DND-41 (cell line): ENCODE measurements at regions not wholly inside any gene's neighbourhood (a gene's known extent, or its start where the extent isn't known, plus 50 kb on each side); places are given as distances from the start of the nearest gene placed in this dataset.

Source experiments
- ATAC-seq: fragments of 200-7000 bp; cut with Tn5 transposase; 3 replicates; pipeline ENCODE4 v1.9.1; 2021; ENCODE audit warnings: low read depth; ENCODE audit not compliant: insufficient read depth
- DNase-seq: peaks from one replicate; pipeline ENCODE4 v3.0.0-alpha.2; 2020
- H2AFZ ChIP-seq: 2 replicates; pipeline ENCODE4 v1.6.0; 2012; ENCODE audit warnings: low read depth, low read length
- H3K27ac ChIP-seq: 2 replicates; pipeline ENCODE4 v1.5.1; 2012; ENCODE audit warnings: low read length, inconsistent platforms
- H3K27me3 ChIP-seq: fragments of 200-600 bp; sonication (generic); 2 replicates; pipeline ENCODE4 v1.6.0; 2012; ENCODE audit warnings: low read length, mild to moderate bottlenecking, inconsistent platforms; ENCODE audit not compliant: insufficient read depth, poor library complexity
- H3K36me3 ChIP-seq: 2 replicates; pipeline ENCODE4 v1.5.1; 2012; ENCODE audit warnings: low read length, inconsistent platforms; ENCODE audit not compliant: insufficient read depth
- H3K4me1 ChIP-seq: 2 replicates; pipeline ENCODE4 v1.5.1; 2012; ENCODE audit warnings: mild to moderate bottlenecking, low read length; ENCODE audit not compliant: insufficient read depth
- H3K4me2 ChIP-seq: 2 replicates; pipeline ENCODE4 v1.6.0; 2012; ENCODE audit warnings: mild to moderate bottlenecking, moderate library complexity, low read length, inconsistent platforms; ENCODE audit not compliant: insufficient read depth
- H3K4me3 ChIP-seq, 2 experiments: fragments of 200-600 bp in 1 of 2; shearing (Covaris generic) in 1 of 2; 2 replicates each; pipeline ENCODE4 v1.5.1; 2012 to 2016; ENCODE audit warnings: inconsistent platforms in 2 of 2, low read length in 2 of 2, mild to moderate bottlenecking in 2 of 2, low read depth in 1 of 2, moderate library complexity in 1 of 2
- H3K79me2 ChIP-seq: 2 replicates; pipeline ENCODE4 v1.6.0; 2012; ENCODE audit warnings: low read length, inconsistent platforms; ENCODE audit not compliant: insufficient read depth
- H3K9ac ChIP-seq: 2 replicates; pipeline ENCODE4 v1.6.0; 2012; ENCODE audit warnings: low read depth, mild to moderate bottlenecking, inconsistent platforms, low read length, moderate library complexity
- H3K9me3 ChIP-seq: 2 replicates; pipeline ENCODE4 v1.5.1; 2012; ENCODE audit warnings: low read length, moderate library complexity, mild to moderate bottlenecking, inconsistent platforms; ENCODE audit not compliant: insufficient read depth, severe bottlenecking
- H4K20me1 ChIP-seq: 2 replicates; pipeline ENCODE4 v1.6.0; 2012; ENCODE audit warnings: low read length; ENCODE audit not compliant: insufficient read depth
- EZH2 ChIP-seq: IDR thresholded peaks from 3 replicates; pipeline ENCODE4 v1.6.1; 2012; ENCODE audit warnings: borderline replicate concordance, low read depth, mild to moderate bottlenecking, moderate library complexity, low read length, inconsistent platforms; ENCODE audit not compliant: severe bottlenecking
- TF ChIP-seq, protein P1 (sequence below): IDR thresholded peaks from 2 replicates; pipeline ENCODE4 v1.5.1; 2012; ENCODE audit warnings: borderline replicate concordance, low read length, moderate library complexity, mild to moderate bottlenecking; ENCODE audit not compliant: poor library complexity, severe bottlenecking; ENCODE audit errors: extremely low read depth

GRCh38 chr3:163655021-163655420, 1423.3 kb downstream of the SI start:
- Histone ChIP-seq H3K27ac (no peak overlapping the region), H3K4me3 (no peak overlapping the region), H2AFZ (no peak overlapping the region), H3K36me3 (no peaks in the 10 kb centered on the region), H3K9ac (no peak overlapping the region), H3K4me1 (no peaks in the 10 kb centered on the region), H4K20me1 (no peaks in the 10 kb centered on the region), H3K9me3 (peaks cover 2% of the 10 kb centered on the region), H3K79me2 (no peaks in the 10 kb centered on the region), H3K4me2 (no peak overlapping the region), H3K27me3 (no peaks in the 10 kb centered on the region)
- DNase-seq (no peak), ATAC-seq (no peak)
- no peak for TF ChIP-seq EZH2
- TF ChIP-seq, protein P1, sequence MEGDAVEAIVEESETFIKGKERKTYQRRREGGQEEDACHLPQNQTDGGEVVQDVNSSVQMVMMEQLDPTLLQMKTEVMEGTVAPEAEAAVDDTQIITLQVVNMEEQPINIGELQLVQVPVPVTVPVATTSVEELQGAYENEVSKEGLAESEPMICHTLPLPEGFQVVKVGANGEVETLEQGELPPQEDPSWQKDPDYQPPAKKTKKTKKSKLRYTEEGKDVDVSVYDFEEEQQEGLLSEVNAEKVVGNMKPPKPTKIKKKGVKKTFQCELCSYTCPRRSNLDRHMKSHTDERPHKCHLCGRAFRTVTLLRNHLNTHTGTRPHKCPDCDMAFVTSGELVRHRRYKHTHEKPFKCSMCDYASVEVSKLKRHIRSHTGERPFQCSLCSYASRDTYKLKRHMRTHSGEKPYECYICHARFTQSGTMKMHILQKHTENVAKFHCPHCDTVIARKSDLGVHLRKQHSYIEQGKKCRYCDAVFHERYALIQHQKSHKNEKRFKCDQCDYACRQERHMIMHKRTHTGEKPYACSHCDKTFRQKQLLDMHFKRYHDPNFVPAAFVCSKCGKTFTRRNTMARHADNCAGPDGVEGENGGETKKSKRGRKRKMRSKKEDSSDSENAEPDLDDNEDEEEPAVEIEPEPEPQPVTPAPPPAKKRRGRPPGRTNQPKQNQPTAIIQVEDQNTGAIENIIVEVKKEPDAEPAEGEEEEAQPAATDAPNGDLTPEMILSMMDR, result no peak

GRCh38 chr3:163644172-163644571, 1434.1 kb downstream of the SI start:
- Histone ChIP-seq H2AFZ (no peak overlapping the region), H3K4me2 (no peak overlapping the region), H3K9ac (no peak overlapping the region), H3K27ac (no peak overlapping the region), H3K4me3 (no peak overlapping the region), H3K27me3 (no peaks in the 10 kb centered on the region), H3K36me3 (no peaks in the 10 kb centered on the region), H3K4me1 (no peaks in the 10 kb centered on the region), H3K9me3 (no peaks in the 10 kb centered on the region), H4K20me1 (no peaks in the 10 kb centered on the region), H3K79me2 (no peaks in the 10 kb centered on the region)
- no peak for DNase-seq
- ATAC-seq, result no peak
- TF ChIP-seq, protein P1, result no peak

DNA sequence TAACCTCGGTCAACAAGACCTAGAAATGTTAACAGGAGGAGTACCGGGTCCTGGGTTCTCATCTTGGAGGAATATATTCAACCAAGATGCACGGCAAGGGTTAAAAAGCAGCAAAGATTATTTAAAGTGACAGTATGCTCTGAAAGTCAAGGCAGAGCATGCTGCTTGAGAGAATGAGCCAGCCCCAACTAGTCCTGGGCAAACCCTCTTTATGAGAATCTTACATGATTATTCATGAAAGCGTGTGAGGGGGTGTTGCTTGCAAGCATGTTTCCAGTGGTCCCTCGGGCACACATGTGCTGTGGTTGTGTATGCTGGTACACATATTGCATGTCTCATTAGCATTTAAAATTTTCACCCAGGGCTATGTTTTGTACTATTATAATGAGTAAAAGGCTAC, 1445.6 kb downstream of the SI start:
- Histone ChIP-seq H3K4me3 (no peak overlapping the region), H3K4me2 (no peak overlapping the region), H4K20me1 (no peaks in the 10 kb centered on the region), H3K27ac (no peak overlapping the region), H3K9ac (no peak overlapping the region), H3K79me2 (no peaks in the 10 kb centered on the region), H3K27me3 (no peaks in the 10 kb centered on the region), H3K4me1 (no peaks in the 10 kb centered on the region), H2AFZ (peak overlapping the region; percentile 39; the same call in 1 of the 2 replicates), H3K9me3 (no peaks in the 10 kb centered on the region), H3K36me3 (no peaks in the 10 kb centered on the region)
- DNase-seq (no peak), ATAC-seq (no peak)
- TF ChIP-seq, protein P1, result no peak
- TF ChIP-seq EZH2, result no peak

- Histone ChIP-seq H3K79me2 (no peaks in the 10 kb centered on the region), H3K36me3 (no peaks in the 10 kb centered on the region), H3K4me3 (no peak overlapping the region), H3K4me2 (no peak overlapping the region), H4K20me1 (no peaks in the 10 kb centered on the region), H3K9ac (no peak overlapping the region), H3K4me1 (no peaks in the 10 kb centered on the region), H3K27ac (no peak overlapping the region), H2AFZ (no peak overlapping the region), H3K27me3 (no peaks in the 10 kb centered on the region), H3K9me3 (no peaks in the 10 kb centered on the region)
- TF ChIP-seq, protein P1, result no peak
- no peak for TF ChIP-seq EZH2
- ATAC-seq (no peak), DNase-seq (no peak)
These were observed 1451.5 kb downstream of the SI start for GRCh38 chr3:163626753-163627152.
